Right hindlimb (tissue), 1 donor: ENCODE measurements at regions not wholly inside any gene's neighbourhood (a gene's known extent, or its start where the extent isn't known, plus 50 kb on each side); places are given as distances from the start of the nearest gene placed in this dataset.

Source experiments
- DNase-seq: peaks from one replicate; pipeline ENCODE4 v3.0.0-alpha.2; 2018

GRCh38 chr7:114755856-114756255, 166.0 kb upstream of the MDFIC start:
- no peak for DNase-seq

- DNase-seq = no peak
Measured at GRCh38 chr7:114758661-114759227, 163.2 kb upstream of the MDFIC start.

GRCh38 chr7:114759347-114760062, 162.4 kb upstream of the MDFIC start:
- no peak for DNase-seq

GRCh38 chr7:114760477-114760876, 161.4 kb upstream of the MDFIC start:
- DNase-seq = no peak

GRCh38 chr7:114761973-114762372, 159.9 kb upstream of the MDFIC start:
- DNase-seq = no peak

- DNase-seq = no peak
Measured at GRCh38 chr7:114765331-114766040, 156.4 kb upstream of the MDFIC start.

GRCh38 chr7:114766041-114766356, 155.9 kb upstream of the MDFIC start:
- DNase-seq = no peak

- DNase-seq = no peak
Measured at GRCh38 chr7:114777288-114777687, 144.6 kb upstream of the MDFIC start.

GRCh38 chr7:114783508-114783907, 138.4 kb upstream of the MDFIC start:
- DNase-seq = no peak

GRCh38 chr7:114784177-114784576, 137.7 kb upstream of the MDFIC start:
- no peak for DNase-seq

- DNase-seq = no peak
Measured at GRCh38 chr7:114784746-114785145, 137.1 kb upstream of the MDFIC start.

- DNase-seq = no peak
Measured at GRCh38 chr7:114785496-114785895, 136.4 kb upstream of the MDFIC start.

GRCh38 chr7:114786455-114786854, 135.4 kb upstream of the MDFIC start:
- no peak for DNase-seq

- no peak for DNase-seq
Measured at GRCh38 chr7:114787556-114787955, 134.3 kb upstream of the MDFIC start.

- DNase-seq = no peak
Measured at GRCh38 chr7:114788706-114789105, 133.2 kb upstream of the MDFIC start.

GRCh38 chr7:114789161-114789560, 132.7 kb upstream of the MDFIC start:
- DNase-seq = no peak

GRCh38 chr7:114789871-114790311, 132.0 kb upstream of the MDFIC start:
- no peak for DNase-seq

- no peak for DNase-seq
Measured at GRCh38 chr7:114790521-114790920, 131.4 kb upstream of the MDFIC start.

- DNase-seq = no peak
Measured at GRCh38 chr7:114791771-114792170, 130.1 kb upstream of the MDFIC start.

- DNase-seq = no peak
Measured at GRCh38 chr7:114793155-114793845, 128.6 kb upstream of the MDFIC start.

GRCh38 chr7:114795475-114795874, 126.4 kb upstream of the MDFIC start:
- no peak for DNase-seq

- no peak for DNase-seq
Measured at GRCh38 chr7:114799628-114800028, 122.3 kb upstream of the MDFIC start.

GRCh38 chr7:114802632-114803031, 119.3 kb upstream of the MDFIC start:
- no peak for DNase-seq
